ENCODE measurements at regions not wholly inside any gene's neighbourhood (a gene's known extent, or its start where the extent isn't known, plus 50 kb on each side); places are given as distances from the start of the nearest gene placed in this dataset.

GRCh38 chr4:82231806-82232205 lies 142.0 kb downstream of the HNRNPD start:
- TF ChIP-seq REST (IDR thresholded peaks at IDR 0.05; ENCODE audit: insufficient read depth in 1 of 2, low read depth in 2 of 2, low read length in 1 of 2), result no peak
- TF ChIP-seq CTCF (IDR thresholded peaks at IDR 0.05), result no peak
- no peak for TF ChIP-seq SIN3A (IDR thresholded peaks at IDR 0.05; ENCODE audit: borderline replicate concordance, insufficient read depth, low read depth, low read length)
- TF ChIP-seq POLR2AphosphoS5 (IDR thresholded peaks at IDR 0.05; ENCODE audit: low read depth, low read length), result no peak
- TF ChIP-seq TCF7L2 (IDR thresholded peaks at IDR 0.05; ENCODE audit: low read depth, low read length), result no peak
- in situ Hi-C loops (cut with HindIII; ENCODE audit: low pct_unique_long_range_greater_than_20kb, low sequenced_read_pairs), result no loop called here
- DNase-seq (ENCODE audit: low read depth, low spot score), result no peak
- ChIA-PET CTCF (no interaction called here), POLR2A (no interaction called here)
- Histone ChIP-seq H3K4me1 (ENCODE audit: control insufficient read depth, insufficient read depth, low read length) (no peaks in the 10 kb centered on the region), H3K36me3 (ENCODE audit: control insufficient read depth, insufficient read depth, low read length) (no peaks in the 10 kb centered on the region), H3K27ac (ENCODE audit: low read length) (no peak overlapping the region), H3K4me3 (ENCODE audit: low read depth in 2 of 2, low read length in 2 of 2) (no peak overlapping the region), H3K9me3 (ENCODE audit: control insufficient read depth, insufficient read depth, low read depth, low read length) (no peaks in the 10 kb centered on the region), H3K27me3 (ENCODE audit: control insufficient read depth, insufficient read depth, low read length) (no peaks in the 10 kb centered on the region; the same call in none of the 2 replicates)
- no peak for ATAC-seq
- BruUV-seq (replicated peaks), result no TSS peak
- intact Hi-C loops (cut with micrococcal nuclease; ENCODE audit: unreplicated experiment), result no loop called here

- no TSS peak for BruUV-seq (replicated peaks)
- in situ Hi-C loops (cut with HindIII; ENCODE audit: low pct_unique_long_range_greater_than_20kb, low sequenced_read_pairs) (no loop called here), intact Hi-C loops (cut with micrococcal nuclease; ENCODE audit: unreplicated experiment) (no loop called here)
- ATAC-seq (no peak), DNase-seq (ENCODE audit: low read depth, low spot score) (no peak)
- Histone ChIP-seq H3K36me3 (ENCODE audit: control insufficient read depth, insufficient read depth, low read length) (no peaks in the 10 kb centered on the region), H3K9me3 (ENCODE audit: control insufficient read depth, insufficient read depth, low read depth, low read length) (no peaks in the 10 kb centered on the region), H3K4me1 (ENCODE audit: control insufficient read depth, insufficient read depth, low read length) (no peaks in the 10 kb centered on the region), H3K27ac (ENCODE audit: low read length) (no peak overlapping the region), H3K27me3 (ENCODE audit: control insufficient read depth, insufficient read depth, low read length) (no peaks in the 10 kb centered on the region; the same call in 1 of the 2 replicates), H3K4me3 (ENCODE audit: low read depth in 2 of 2, low read length in 2 of 2) (no peak overlapping the region)
- ChIA-PET CTCF (no interaction called here), POLR2A (no interaction called here)
- TF ChIP-seq SIN3A (IDR thresholded peaks at IDR 0.05; ENCODE audit: borderline replicate concordance, insufficient read depth, low read depth, low read length) (no peak), REST (IDR thresholded peaks at IDR 0.05; ENCODE audit: insufficient read depth in 1 of 2, low read depth in 2 of 2, low read length in 1 of 2) (no peak), CTCF (IDR thresholded peaks at IDR 0.05) (no peak), TCF7L2 (IDR thresholded peaks at IDR 0.05; ENCODE audit: low read depth, low read length) (no peak), POLR2AphosphoS5 (IDR thresholded peaks at IDR 0.05; ENCODE audit: low read depth, low read length) (no peak)
These were observed 143.5 kb downstream of the HNRNPD start for GRCh38 chr4:82230306-82230705.

All from Panc1 (cell line).